ENCODE measurements at regions not wholly inside any gene's neighbourhood (a gene's known extent, or its start where the extent isn't known, plus 50 kb on each side); places are given as distances from the start of the nearest gene placed in this dataset.
"Not testable (repeated sequence)": the region's sequence is repeated elsewhere in the genome, so short reads cannot be mapped to it uniquely, and the experiment has no call there.

GRCh38 chr18:39205565-39206195 is 1640.1 kb upstream of the CELF4 start:
- no peak for DNase-seq (ENCODE audit: low spot score)

GRCh38 chr18:39200153-39200552 is 1634.6 kb upstream of the CELF4 start:
- DNase-seq (ENCODE audit: low spot score), result no peak

GRCh38 chr18:39199231-39199855 is 1633.7 kb upstream of the CELF4 start:
- DNase-seq (ENCODE audit: low spot score), result no peak

GRCh38 chr18:39198376-39198775 is 1632.8 kb upstream of the CELF4 start:
- no peak for DNase-seq (ENCODE audit: low spot score)

GRCh38 chr18:39191931-39192330 is 1626.3 kb upstream of the CELF4 start:
- no peak for DNase-seq (ENCODE audit: low spot score)

GRCh38 chr18:39191058-39191457 is 1625.5 kb upstream of the CELF4 start:
- DNase-seq (ENCODE audit: low spot score), result no peak

GRCh38 chr18:39190508-39190907 is 1624.9 kb upstream of the CELF4 start:
- no peak for DNase-seq (ENCODE audit: low spot score)

GRCh38 chr18:39188278-39188677 is 1622.7 kb upstream of the CELF4 start:
- DNase-seq (ENCODE audit: low spot score), result no peak

- DNase-seq (ENCODE audit: low spot score), result no peak
Observed at GRCh38 chr18:39186008-39186407, 1620.4 kb upstream of the CELF4 start.

GRCh38 chr18:39184176-39184575 is 1618.6 kb upstream of the CELF4 start:
- DNase-seq (ENCODE audit: low spot score), result no peak

GRCh38 chr18:39178166-39178565 is 1612.6 kb upstream of the CELF4 start:
- DNase-seq (ENCODE audit: low spot score), result no peak

- no peak for DNase-seq (ENCODE audit: low spot score)
Observed at GRCh38 chr18:39172695-39173421, 1607.3 kb upstream of the CELF4 start.

GRCh38 chr18:39168723-39169122 is 1603.1 kb upstream of the CELF4 start:
- no peak for DNase-seq (ENCODE audit: low spot score)

- no peak for DNase-seq (ENCODE audit: low spot score)
Observed at GRCh38 chr18:39167990-39168389, 1602.4 kb upstream of the CELF4 start.

- no peak for DNase-seq (ENCODE audit: low spot score)
Observed at GRCh38 chr18:39166776-39167175, 1601.2 kb upstream of the CELF4 start.

- DNase-seq (ENCODE audit: low spot score), result no peak
Observed at GRCh38 chr18:39162013-39162827, 1596.6 kb upstream of the CELF4 start.

GRCh38 chr18:39149211-39149806 is 1583.7 kb upstream of the CELF4 start:
- DNase-seq (ENCODE audit: low spot score), result no peak

- DNase-seq (ENCODE audit: low spot score), result no peak
Observed at GRCh38 chr18:39134255-39134654, 1568.7 kb upstream of the CELF4 start.

GRCh38 chr18:39127538-39127937 is 1561.9 kb upstream of the CELF4 start:
- not testable (repeated sequence) for DNase-seq (ENCODE audit: low spot score)

GRCh38 chr18:39113790-39114189 is 1548.2 kb upstream of the CELF4 start:
- no peak for DNase-seq (ENCODE audit: low spot score)

- no peak for DNase-seq (ENCODE audit: low spot score)
Observed at GRCh38 chr18:39105104-39105503, 1539.5 kb upstream of the CELF4 start.
